Heart left ventricle (tissue), 16 donors: ENCODE measurements at regions not wholly inside any gene's neighbourhood (a gene's known extent, or its start where the extent isn't known, plus 50 kb on each side); places are given as distances from the start of the nearest gene placed in this dataset.
"Not testable (repeated sequence)": the region's sequence is repeated elsewhere in the genome, so short reads cannot be mapped to it uniquely, and the experiment has no call there.

Experiments used
- ATAC-seq, 4 donors: fragments of 200-7000 bp; cut with Tn5 transposase; one replicate each; pipeline ENCODE4 v1.9.1; 2020 to 2022; ENCODE audit warnings: moderate library complexity in 4 of 4, mild to moderate bottlenecking in 3 of 4, moderate number of reproducible peaks in 1 of 4
- DNase-seq, 5 donors: peaks; one replicate each; pipeline ENCODE4 v3.0.0-alpha.2; 2020
- H3K27ac ChIP-seq, 12 donors: fragments of 200-600 bp; sonication (generic) in 4 of 12; one replicate each; pipeline versions ENCODE4 v1.5.0 to v1.8.0; 2016 to 2022; ENCODE audit warnings: mild to moderate bottlenecking in 2 of 12
- H3K27me3 ChIP-seq, 9 donors: fragments of 200-600 bp; sonication (generic) in 2 of 9; one replicate each; pipeline versions ENCODE4 v1.5.1 to v1.8.0; 2016 to 2022; ENCODE audit warnings: mild to moderate bottlenecking in 3 of 9
- H3K36me3 ChIP-seq, 9 donors: fragments of 200-600 bp; sonication (generic) in 2 of 9; one replicate each; pipeline versions ENCODE4 v1.5.0 to v1.8.0; 2018 to 2022; ENCODE audit warnings: mild to moderate bottlenecking in 2 of 9
- H3K4me1 ChIP-seq, 12 donors: fragments of 200-600 bp; sonication (generic) in 4 of 12; one replicate each; pipeline versions ENCODE4 v1.5.0 to v1.8.0; 2016 to 2022; ENCODE audit warnings: mild to moderate bottlenecking in 3 of 12
- H3K4me3 ChIP-seq, 12 donors: fragments of 200-600 bp; sonication (generic) in 4 of 12; one replicate each; pipeline versions ENCODE4 v1.5.0 to v1.8.0; 2017 to 2022; ENCODE audit warnings: mild to moderate bottlenecking in 9 of 12, moderate library complexity in 4 of 12
- H3K9me3 ChIP-seq, 12 donors: fragments of 200-600 bp; sonication (generic) in 4 of 12; one replicate each; pipeline versions ENCODE4 v1.5.0 to v1.8.0; 2016 to 2022; ENCODE audit warnings: mild to moderate bottlenecking in 1 of 12
- WGBS, 4 donors: extraction: QIAGEN DNeasy Blood & Tissue Kit in 2 of 4; methylation state at CpG; one replicate each; pipeline versions ENCODE4 v1.1.5 to v1.1.7; 2013 to 2018; 5-methylcytosine and 5-hydroxymethylcytosine counted together
- intact Hi-C, 10 donors: fragments of 100-400 bp; cut with DNase I; formaldehyde crosslinking; loops; one replicate each; pipeline versions ENCODE4 v1.11.1 to v1.14.2; 2022
- TF ChIP-seq, protein P1 (sequence below), 12 donors: fragments of 200-600 bp; sonication (generic) in 4 of 12; IDR thresholded peaks; one replicate each; pipeline versions ENCODE4 v1.5.0 to v1.8.0; 2018 to 2022; ENCODE audit warnings: antibody characterized with exemption in 12 of 12, mild to moderate bottlenecking in 5 of 12
- donor health status: ischemic (EF 13 %, LVEDD 7.1; RV severe dilation, severe dysfunction).
- donor health status: healthy with polysubstance abuse.
- donor health status: DM: no; HTN: yes; CAD: no.
- donor health status: DM: no; HTN: no; CAD: no.
- donor health status: ischemic (EF 25% LVEDD 6.9; RV normal size, moderate dysfunction).
- donor health status: ischemic (EF 25% LVEDD 5.7; RV mildly dilated, moderate dysfunction).
- donor health status: healthy.
- donor health status: DM: yes; HTN: yes; CAD: no.
- donor health status: ischemic (EF 35%, LVEDD 5.7; RV mildly dilated, moderate dysfunction).
- donor health status: nonischemic (EF 11% LVEDD 7.7; RV severe dilation, severe dysfunction).
- donor health status: DM: yes; HTN: yes; CAD: no.
- donor health status: PGD.
- donor health status: ischemic (EF 29% LVEDD 5.4; RV normal size, mild dysfunction).
- donor health status: nonischemic (EF 23%, LVEDD 6.1; RV moderate dilation, normal function).

DNA sequence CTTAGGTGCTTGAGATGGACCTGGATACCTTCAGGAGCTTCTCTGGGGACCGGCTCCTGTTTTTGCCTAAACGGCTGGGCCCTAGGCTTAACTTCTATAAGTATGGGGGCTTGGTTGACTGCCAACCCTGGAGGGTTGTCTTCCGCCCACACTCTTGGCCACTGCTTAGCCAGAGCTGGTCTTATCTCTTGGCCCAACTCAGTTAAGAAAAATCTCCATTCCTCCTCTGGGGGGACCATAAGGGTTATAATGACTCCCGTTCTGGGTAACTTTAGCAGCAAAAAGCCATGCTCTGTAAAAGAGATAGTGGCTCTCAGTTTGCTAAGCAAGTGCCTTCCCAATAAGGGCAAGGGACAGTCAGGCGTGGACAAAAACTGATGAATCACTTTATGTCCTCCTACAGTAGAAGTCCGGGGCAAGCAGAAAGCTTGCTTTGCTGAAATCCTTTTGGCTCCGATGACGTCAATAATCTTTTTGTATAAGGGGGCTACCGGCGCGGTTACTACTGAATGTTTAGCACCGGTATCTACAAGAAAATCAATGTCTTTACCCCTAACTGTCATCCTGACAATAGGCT, 130.0 kb upstream of the CCZ1B start:
- DNase-seq, H3K36me3 ChIP-seq, H3K4me3 ChIP-seq, H3K27me3 ChIP-seq, H3K27ac ChIP-seq, H3K9me3 ChIP-seq, H3K4me1 ChIP-seq, ATAC-seq: not testable (repeated sequence)
- WGBS, 4 donors: 51 to 57% (median 52%) methylated on average over 10 to 12 of the region's 12 CpGs
- intact Hi-C loops: loop anchor here in 1 of 10 donors (5.0 kb wide), 1 partner anchor 581 kb away; the partner anchor contains the start of gene COL28A1

- not testable (repeated sequence) for H3K36me3 ChIP-seq, H3K4me1 ChIP-seq, DNase-seq, H3K27ac ChIP-seq, H3K4me3 ChIP-seq, ATAC-seq, H3K27me3 ChIP-seq, H3K9me3 ChIP-seq
- intact Hi-C loops: loop anchor here in 1 of 10 donors (5.0 kb wide), 1 partner anchor 579 kb away; the partner anchor contains the start of gene COL28A1
- 90 to 97% (median 94%) methylated on average over 15 of the region's 15 CpGs for WGBS, 4 donors
These were observed 132.3 kb upstream of the CCZ1B start for GRCh38 chr7:6958371-6958770.

GRCh38 chr7:6959942-6960341, 133.9 kb upstream of the CCZ1B start:
- DNase-seq, H3K27me3 ChIP-seq, H3K4me3 ChIP-seq, ATAC-seq, H3K36me3 ChIP-seq, H3K27ac ChIP-seq, H3K9me3 ChIP-seq, H3K4me1 ChIP-seq: not testable (repeated sequence)
- 55 to 77% (median 70%) methylated on average over 4 of the region's 4 CpGs for WGBS, 4 donors
- intact Hi-C loops: loop anchor here in 4 of 10 donors (5.0 to 10.0 kb wide), 3 partner anchors 575 to 585 kb away; partner anchors contain the start of gene COL28A1 (in 3 of the 4)

DNA sequence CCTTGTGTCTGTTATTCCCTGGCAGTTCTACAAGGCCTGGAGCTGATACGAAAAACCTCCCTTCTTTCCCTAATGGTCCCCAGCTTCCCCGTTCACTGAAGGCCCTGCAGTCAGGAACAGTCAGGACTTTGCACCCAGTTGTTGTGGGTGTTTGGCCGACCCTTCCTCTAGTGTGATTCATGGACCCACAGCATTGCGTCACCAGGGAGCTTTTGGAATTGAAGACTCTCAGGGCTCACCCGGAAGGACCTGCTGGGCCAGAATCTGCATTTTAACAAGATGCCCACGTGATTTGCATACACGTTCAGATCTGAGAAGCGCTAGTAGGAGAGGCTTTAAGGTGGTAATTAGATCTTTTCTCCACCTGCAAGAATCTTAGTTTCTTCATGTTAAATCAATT, 136.8 kb upstream of the CCZ1B start:
- intact Hi-C loops: loop anchor here in 3 of 10 donors (10.0 kb wide), 2 partner anchors 572 to 582 kb away; partner anchors contain the start of gene COL28A1 (in 2 of the 3)
- H3K27me3 ChIP-seq, H3K4me3 ChIP-seq, DNase-seq, H3K9me3 ChIP-seq, H3K4me1 ChIP-seq, H3K36me3 ChIP-seq, ATAC-seq, H3K27ac ChIP-seq: not testable (repeated sequence)
- WGBS, 4 donors: 73 to 83% (median 78%) methylated on average over 8 of the region's 8 CpGs

- WGBS, 4 donors: 24 to 33% (median 28%) methylated on average over 6 of the region's 6 CpGs
- H3K36me3 ChIP-seq, H3K4me3 ChIP-seq, H3K9me3 ChIP-seq, H3K4me1 ChIP-seq, H3K27ac ChIP-seq, ATAC-seq, H3K27me3 ChIP-seq: not testable (repeated sequence)
- peak in 3 of 5 donors; percentile 23 to 43 (median 23) for DNase-seq
- TF ChIP-seq, protein P1, sequence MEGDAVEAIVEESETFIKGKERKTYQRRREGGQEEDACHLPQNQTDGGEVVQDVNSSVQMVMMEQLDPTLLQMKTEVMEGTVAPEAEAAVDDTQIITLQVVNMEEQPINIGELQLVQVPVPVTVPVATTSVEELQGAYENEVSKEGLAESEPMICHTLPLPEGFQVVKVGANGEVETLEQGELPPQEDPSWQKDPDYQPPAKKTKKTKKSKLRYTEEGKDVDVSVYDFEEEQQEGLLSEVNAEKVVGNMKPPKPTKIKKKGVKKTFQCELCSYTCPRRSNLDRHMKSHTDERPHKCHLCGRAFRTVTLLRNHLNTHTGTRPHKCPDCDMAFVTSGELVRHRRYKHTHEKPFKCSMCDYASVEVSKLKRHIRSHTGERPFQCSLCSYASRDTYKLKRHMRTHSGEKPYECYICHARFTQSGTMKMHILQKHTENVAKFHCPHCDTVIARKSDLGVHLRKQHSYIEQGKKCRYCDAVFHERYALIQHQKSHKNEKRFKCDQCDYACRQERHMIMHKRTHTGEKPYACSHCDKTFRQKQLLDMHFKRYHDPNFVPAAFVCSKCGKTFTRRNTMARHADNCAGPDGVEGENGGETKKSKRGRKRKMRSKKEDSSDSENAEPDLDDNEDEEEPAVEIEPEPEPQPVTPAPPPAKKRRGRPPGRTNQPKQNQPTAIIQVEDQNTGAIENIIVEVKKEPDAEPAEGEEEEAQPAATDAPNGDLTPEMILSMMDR (IDR thresholded peaks at IDR 0.05): peak in 9 of 12 donors; percentile 25 to 50 (median 38)
- intact Hi-C loops: loop anchor here in 4 of 10 donors (5.0 to 10.0 kb wide), 3 partner anchors 570 to 580 kb away; partner anchors contain the start of gene COL28A1 (in 2 of the 4)
These were observed 139.0 kb upstream of the CCZ1B start for GRCh38 chr7:6965051-6965450.

DNA sequence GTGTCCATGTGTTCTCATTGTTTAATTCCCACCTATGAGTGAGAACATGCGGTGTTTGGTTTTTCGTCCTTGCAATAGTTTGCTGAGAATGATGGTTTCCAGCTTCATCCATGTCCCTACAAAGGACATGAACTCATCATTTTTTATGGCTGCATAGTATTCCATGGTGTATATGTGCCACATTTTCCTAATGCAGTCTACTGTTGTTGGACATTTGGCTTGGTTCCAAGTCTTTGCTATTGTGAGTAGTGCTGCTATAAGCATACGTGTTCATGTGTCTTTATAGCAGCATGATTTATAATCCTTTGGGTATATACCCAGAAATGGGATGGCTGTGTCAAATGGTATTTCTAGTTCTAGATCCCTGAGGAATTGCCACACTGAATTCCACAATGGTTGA, 144.1 kb upstream of the CCZ1B start:
- not testable (repeated sequence) for H3K9me3 ChIP-seq, H3K4me1 ChIP-seq, H3K27me3 ChIP-seq, H3K27ac ChIP-seq, H3K4me3 ChIP-seq, DNase-seq, H3K36me3 ChIP-seq, ATAC-seq
- intact Hi-C loops: loop anchor here in 1 of 10 donors (10.0 kb wide), 1 partner anchor 565 kb away; the partner anchor contains the start of gene COL28A1
- WGBS, 4 donors: 91 to 96% (median 92%) methylated on average over 1 to 3 of the region's 3 CpGs

DNA sequence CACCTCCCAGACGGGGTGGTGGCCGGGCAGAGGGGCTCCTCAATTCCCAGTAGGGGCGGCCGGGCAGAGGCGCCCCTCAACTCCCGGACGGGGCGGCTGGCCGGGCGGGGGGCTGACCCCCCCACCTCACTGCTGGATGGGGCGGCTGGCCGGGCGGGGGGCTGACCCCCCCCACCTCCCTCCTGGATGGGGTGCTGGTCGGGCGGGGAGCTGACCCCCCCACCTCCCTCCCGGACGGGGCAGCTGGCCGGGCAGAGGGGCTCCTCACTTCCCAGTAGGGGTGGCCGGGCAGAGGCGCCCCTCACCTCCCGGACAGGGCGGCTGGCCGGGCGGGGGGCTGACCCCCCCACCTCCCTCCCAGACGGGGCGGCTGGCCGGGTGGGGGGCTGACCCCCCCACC, 148.8 kb upstream of the CCZ1B start:
- intact Hi-C loops: loop anchor here in 1 of 10 donors (10.0 kb wide), 1 partner anchor 560 kb away; the partner anchor contains the start of gene COL28A1
- not testable (repeated sequence) for H3K36me3 ChIP-seq, H3K27me3 ChIP-seq, ATAC-seq, H3K4me3 ChIP-seq, DNase-seq, H3K4me1 ChIP-seq, H3K27ac ChIP-seq, H3K9me3 ChIP-seq
- WGBS, 4 donors: 88 to 100% (median 92%) methylated on average over 1 to 19 of the region's 27 CpGs

DNA sequence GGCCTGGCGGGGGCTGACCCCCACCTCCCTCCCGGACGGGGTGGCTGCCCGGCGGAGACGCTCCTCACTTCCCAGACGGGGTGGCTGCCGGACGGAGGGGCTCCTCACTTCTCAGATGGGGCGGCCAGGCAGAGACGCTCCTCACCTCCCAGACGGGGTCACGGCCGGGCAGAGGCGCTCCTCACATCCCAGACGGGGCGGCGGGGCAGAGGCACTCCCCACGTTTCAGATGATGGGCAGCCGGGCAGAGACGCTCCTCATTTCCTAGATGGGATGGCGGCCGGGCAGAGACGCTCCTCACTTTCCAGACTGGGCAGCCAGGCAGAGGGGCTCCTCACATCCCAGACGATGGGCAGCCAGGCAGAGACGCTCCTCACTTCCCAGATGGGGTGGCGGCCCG, 149.3 kb upstream of the CCZ1B start:
- H3K27ac ChIP-seq, H3K4me1 ChIP-seq, DNase-seq, ATAC-seq, H3K36me3 ChIP-seq, H3K9me3 ChIP-seq, H3K27me3 ChIP-seq, H3K4me3 ChIP-seq: not testable (repeated sequence)
- 86 to 91% (median 90%) methylated on average over 2 to 28 of the region's 28 CpGs; no CpG with 5 or more reads in 1 of the 4 donors for WGBS, 4 donors
- intact Hi-C loops: loop anchor here in 1 of 10 donors (10.0 kb wide), 1 partner anchor 559 kb away; the partner anchor contains the start of gene COL28A1

DNA sequence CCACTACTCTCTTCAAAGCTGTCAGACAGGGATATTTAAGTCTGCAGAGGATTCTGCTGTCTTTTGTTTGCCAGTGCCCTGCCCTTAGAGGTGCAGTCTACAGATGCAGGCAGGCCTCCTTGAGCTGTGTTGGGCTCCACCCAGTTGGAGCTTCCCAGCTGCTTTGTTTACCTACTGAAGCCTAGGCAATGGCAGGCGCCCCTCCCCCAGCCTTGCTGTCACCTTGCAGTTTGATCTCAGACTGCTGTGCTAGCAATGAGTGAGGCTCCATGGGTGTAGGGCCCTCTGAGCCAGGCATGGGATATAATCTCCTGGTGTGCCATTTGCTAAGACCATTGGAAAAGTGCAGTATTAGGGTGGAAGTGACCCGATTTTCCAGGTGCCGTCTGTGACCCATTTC, 151.3 kb upstream of the CCZ1B start:
- not testable (repeated sequence) for H3K27me3 ChIP-seq, H3K27ac ChIP-seq, H3K9me3 ChIP-seq, DNase-seq, ATAC-seq, H3K4me1 ChIP-seq, H3K4me3 ChIP-seq, H3K36me3 ChIP-seq
- 89 to 92% (median 90%) methylated on average over 3 of the region's 3 CpGs for WGBS, 4 donors
- intact Hi-C loops: loop anchor here in 1 of 10 donors (10.0 kb wide), 1 partner anchor 557 kb away; the partner anchor contains the start of gene COL28A1

DNA sequence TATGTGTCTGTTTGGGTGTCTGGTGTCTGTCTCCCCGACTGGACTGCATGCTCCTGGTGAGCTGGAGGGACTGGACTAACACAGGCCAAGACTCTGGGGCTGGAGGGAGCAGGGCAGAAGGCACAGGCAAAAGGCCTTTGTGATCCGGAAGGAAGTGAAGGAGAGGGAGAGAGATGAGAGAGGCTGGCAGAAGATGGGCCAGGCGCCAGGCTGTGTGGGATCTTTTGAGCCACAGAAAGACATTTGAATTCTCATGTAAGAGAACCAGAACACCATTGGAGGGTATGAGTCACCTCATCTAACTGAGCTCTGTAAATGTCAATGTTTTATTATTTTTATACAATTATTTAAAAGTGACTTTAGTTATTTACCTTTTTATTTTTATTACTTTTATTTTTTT, 152.3 kb upstream of the CCZ1B start:
- H3K4me3 ChIP-seq, H3K27me3 ChIP-seq, ATAC-seq, H3K9me3 ChIP-seq, DNase-seq, H3K36me3 ChIP-seq, H3K27ac ChIP-seq, H3K4me1 ChIP-seq: not testable (repeated sequence)
- intact Hi-C loops: loop anchor here in 1 of 10 donors (10.0 kb wide), 1 partner anchor 556 kb away; the partner anchor contains the start of gene COL28A1
- 79 to 93% (median 85%) methylated on average over 3 of the region's 3 CpGs for WGBS, 4 donors
